ENCODE measurements at regions not wholly inside any gene's neighbourhood (a gene's known extent, or its start where the extent isn't known, plus 50 kb on each side); places are given as distances from the start of the nearest gene placed in this dataset.

GRCh38 chr15:45921376-45921775 lies 286.5 kb downstream of the SQOR start:
- TF ChIP-seq CTCF (IDR thresholded peaks at IDR 0.05), result no peak
- TF ChIP-seq POLR2A (IDR thresholded peaks at IDR 0.05), result no peak

Measured in uterus (tissue), 2 donors.